ENCODE measurements at regions not wholly inside any gene's neighbourhood (a gene's known extent, or its start where the extent isn't known, plus 50 kb on each side); places are given as distances from the start of the nearest gene placed in this dataset.

DNA sequence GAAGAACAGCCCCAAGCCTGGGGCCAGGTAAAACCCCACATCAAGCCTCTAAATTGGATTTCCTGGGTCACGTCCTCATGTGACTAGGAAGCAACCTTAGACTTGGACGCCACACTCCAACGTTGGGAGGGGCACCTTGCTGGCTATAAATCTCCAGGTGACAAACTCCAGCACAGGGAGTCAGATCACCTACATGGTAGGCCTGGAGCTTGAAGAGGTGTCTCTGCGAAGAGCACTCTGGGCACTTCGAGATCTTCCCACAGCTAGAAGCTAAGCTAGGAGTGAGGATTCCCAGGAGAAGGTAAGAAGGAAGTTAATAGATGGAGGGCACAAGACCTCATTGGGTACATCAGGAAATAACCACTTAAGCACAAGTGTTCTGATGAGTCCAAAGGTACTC, 77.1 kb upstream of the GNAZ start:
- Histone ChIP-seq H3K4me3 (ENCODE audit: low read length, poor library complexity, severe bottlenecking) (no peak overlapping the region), H2AFZ (ENCODE audit: low read length) (no peak overlapping the region), H3K36me3 (ENCODE audit: insufficient read depth, low read length) (no peaks in the 10 kb centered on the region), H3F3A (ENCODE audit: low read depth) (no peaks in the 10 kb centered on the region), H3K4me1 (ENCODE audit: insufficient read depth, low read length, poor library complexity, severe bottlenecking) (no peaks in the 10 kb centered on the region), H3K9me3 (ENCODE audit: insufficient read depth, low read depth, low read length) (peaks cover 9% of the 10 kb centered on the region), H3K9ac (ENCODE audit: low read depth, low read length, poor library complexity, severe bottlenecking) (no peak overlapping the region), H3K79me2 (ENCODE audit: insufficient read depth, low read length) (no peaks in the 10 kb centered on the region), H3K27me3 (ENCODE audit: insufficient read depth, low read length, poor library complexity, severe bottlenecking) (peaks cover 5% of the 10 kb centered on the region), H3K9me2 (replicated peaks; ENCODE audit: low read depth, low read length) (no peaks in the 10 kb centered on the region), H3K4me2 (ENCODE audit: low read depth, low read length, poor library complexity, severe bottlenecking) (no peak overlapping the region), H4K20me1 (ENCODE audit: insufficient read depth, low read length, poor library complexity, severe bottlenecking) (no peaks in the 10 kb centered on the region)
- TF ChIP-seq, protein P1, sequence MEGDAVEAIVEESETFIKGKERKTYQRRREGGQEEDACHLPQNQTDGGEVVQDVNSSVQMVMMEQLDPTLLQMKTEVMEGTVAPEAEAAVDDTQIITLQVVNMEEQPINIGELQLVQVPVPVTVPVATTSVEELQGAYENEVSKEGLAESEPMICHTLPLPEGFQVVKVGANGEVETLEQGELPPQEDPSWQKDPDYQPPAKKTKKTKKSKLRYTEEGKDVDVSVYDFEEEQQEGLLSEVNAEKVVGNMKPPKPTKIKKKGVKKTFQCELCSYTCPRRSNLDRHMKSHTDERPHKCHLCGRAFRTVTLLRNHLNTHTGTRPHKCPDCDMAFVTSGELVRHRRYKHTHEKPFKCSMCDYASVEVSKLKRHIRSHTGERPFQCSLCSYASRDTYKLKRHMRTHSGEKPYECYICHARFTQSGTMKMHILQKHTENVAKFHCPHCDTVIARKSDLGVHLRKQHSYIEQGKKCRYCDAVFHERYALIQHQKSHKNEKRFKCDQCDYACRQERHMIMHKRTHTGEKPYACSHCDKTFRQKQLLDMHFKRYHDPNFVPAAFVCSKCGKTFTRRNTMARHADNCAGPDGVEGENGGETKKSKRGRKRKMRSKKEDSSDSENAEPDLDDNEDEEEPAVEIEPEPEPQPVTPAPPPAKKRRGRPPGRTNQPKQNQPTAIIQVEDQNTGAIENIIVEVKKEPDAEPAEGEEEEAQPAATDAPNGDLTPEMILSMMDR (conservative IDR thresholded peaks at IDR 0.05; ENCODE audit: low read length), result no peak
- TF ChIP-seq EZH2phosphoT487 (IDR thresholded peaks at IDR 0.05; ENCODE audit: borderline replicate concordance), result no peak

DNA sequence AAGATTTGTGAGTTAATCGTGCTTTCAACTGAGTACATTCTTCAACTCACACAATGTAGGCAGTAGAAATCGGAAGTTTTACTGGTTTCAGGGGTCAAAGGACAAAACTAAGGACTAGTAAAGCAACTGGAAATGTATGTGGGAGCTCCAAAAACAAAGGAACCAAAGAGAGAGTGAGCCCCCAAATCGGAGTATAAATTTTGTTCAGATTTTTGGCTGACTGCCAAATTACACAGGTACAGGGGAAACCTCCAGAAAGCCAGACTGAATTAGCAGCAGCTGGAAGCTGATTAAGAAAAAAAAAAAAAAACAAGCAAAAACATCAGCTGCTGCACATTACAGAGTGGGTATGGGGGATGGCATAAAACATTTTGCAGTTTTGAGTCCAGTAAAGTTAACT, 75.2 kb upstream of the GNAZ start:
- Histone ChIP-seq H3K4me2 (ENCODE audit: low read depth, low read length, poor library complexity, severe bottlenecking) (no peak overlapping the region), H3K4me1 (ENCODE audit: insufficient read depth, low read length, poor library complexity, severe bottlenecking) (no peaks in the 10 kb centered on the region), H3K79me2 (ENCODE audit: insufficient read depth, low read length) (no peaks in the 10 kb centered on the region), H3K27me3 (ENCODE audit: insufficient read depth, low read length, poor library complexity, severe bottlenecking) (peaks cover 5% of the 10 kb centered on the region), H3K9me2 (replicated peaks; ENCODE audit: low read depth, low read length) (no peaks in the 10 kb centered on the region), H3K9me3 (ENCODE audit: insufficient read depth, low read depth, low read length) (peaks cover 9% of the 10 kb centered on the region), H3K9ac (ENCODE audit: low read depth, low read length, poor library complexity, severe bottlenecking) (no peak overlapping the region), H4K20me1 (ENCODE audit: insufficient read depth, low read length, poor library complexity, severe bottlenecking) (no peaks in the 10 kb centered on the region), H2AFZ (ENCODE audit: low read length) (no peak overlapping the region), H3F3A (ENCODE audit: low read depth) (no peaks in the 10 kb centered on the region), H3K36me3 (ENCODE audit: insufficient read depth, low read length) (no peaks in the 10 kb centered on the region), H3K4me3 (ENCODE audit: low read length, poor library complexity, severe bottlenecking) (no peak overlapping the region)
- TF ChIP-seq, protein P1 (conservative IDR thresholded peaks at IDR 0.05; ENCODE audit: low read length), result no peak
- no peak for TF ChIP-seq EZH2phosphoT487 (IDR thresholded peaks at IDR 0.05; ENCODE audit: borderline replicate concordance)

DNA sequence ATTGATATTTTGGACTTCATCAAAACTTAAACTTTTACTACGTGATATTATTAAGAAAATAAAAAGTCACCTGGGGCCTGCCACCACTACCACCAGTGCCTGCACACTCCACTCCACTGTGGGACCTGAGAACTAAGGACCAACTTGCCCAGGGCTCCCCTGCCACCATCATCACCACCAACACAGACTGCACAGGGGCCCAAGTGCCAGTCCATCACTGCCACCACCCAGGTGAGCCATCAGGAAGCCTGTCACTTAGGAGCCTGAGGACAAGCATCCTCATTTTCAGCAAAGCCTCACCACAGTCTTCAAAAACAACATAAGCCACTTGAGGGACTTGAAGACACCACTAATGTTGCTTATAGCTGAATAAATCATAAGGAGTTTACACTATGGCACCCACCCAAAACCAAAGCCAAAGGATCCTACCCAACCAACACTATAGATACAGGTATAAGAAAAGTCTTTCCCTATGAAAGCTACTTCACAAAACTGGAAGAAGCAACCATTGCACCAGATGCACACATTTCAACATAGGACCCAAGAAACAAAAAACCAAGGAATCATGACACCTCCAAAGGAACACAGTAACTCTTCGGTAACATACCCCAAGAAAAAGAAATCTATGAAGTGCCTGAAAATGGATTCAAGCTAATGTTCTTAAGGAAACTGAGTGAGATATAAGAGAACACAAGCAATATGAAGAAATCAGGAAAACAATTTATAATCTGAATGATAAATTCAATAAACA, 73.6 kb upstream of the GNAZ start:
- no peaks in the 10 kb centered on the region for H3F3A ChIP-seq (ENCODE audit: low read depth)
- no peaks in the 10 kb centered on the region for H3K79me2 ChIP-seq (ENCODE audit: insufficient read depth, low read length)
- H4K20me1 ChIP-seq (ENCODE audit: insufficient read depth, low read length, poor library complexity, severe bottlenecking), result no peaks in the 10 kb centered on the region
- no peak overlapping the region for H3K4me2 ChIP-seq (ENCODE audit: low read depth, low read length, poor library complexity, severe bottlenecking)
- H3K36me3 ChIP-seq (ENCODE audit: insufficient read depth, low read length), result no peaks in the 10 kb centered on the region
- H3K9me3 ChIP-seq (ENCODE audit: insufficient read depth, low read depth, low read length), result peaks cover 9% of the 10 kb centered on the region
- no peaks in the 10 kb centered on the region for H3K9me2 ChIP-seq (replicated peaks; ENCODE audit: low read depth, low read length)
- no peak overlapping the region for H3K4me3 ChIP-seq (ENCODE audit: low read length, poor library complexity, severe bottlenecking)
- no peaks in the 10 kb centered on the region for H3K4me1 ChIP-seq (ENCODE audit: insufficient read depth, low read length, poor library complexity, severe bottlenecking)
- H2AFZ ChIP-seq (ENCODE audit: low read length), result no peak overlapping the region
- no peak for TF ChIP-seq EZH2phosphoT487 (IDR thresholded peaks at IDR 0.05; ENCODE audit: borderline replicate concordance)
- TF ChIP-seq, protein P1 (conservative IDR thresholded peaks at IDR 0.05; ENCODE audit: low read length), result no peak
- peaks cover 5% of the 10 kb centered on the region for H3K27me3 ChIP-seq (ENCODE audit: insufficient read depth, low read length, poor library complexity, severe bottlenecking)
- H3K9ac ChIP-seq (ENCODE audit: low read depth, low read length, poor library complexity, severe bottlenecking), result no peak overlapping the region
